Left lung (tissue), 4 donors: ENCODE measurements at regions not wholly inside any gene's neighbourhood (a gene's known extent, or its start where the extent isn't known, plus 50 kb on each side); places are given as distances from the start of the nearest gene placed in this dataset.

ENCODE experiments used
- ATAC-seq: fragments of 200-7000 bp; cut with Tn5 transposase; one replicate; pipeline ENCODE4 v1.9.1; 2020; ENCODE audit warnings: moderate library complexity
- DNase-seq, 4 donors: peaks; one replicate each; pipeline ENCODE4 v3.0.0-alpha.2; 2013 to 2020
- H3K27ac ChIP-seq, 2 donors: fragments of 200-600 bp; sonication (generic) in 1 of 2; one replicate each; pipeline versions ENCODE4 v1.5.0 to v1.8.0; 2020 to 2021
- H3K27me3 ChIP-seq, 2 donors: fragments of 200-600 bp; sonication (generic) in 1 of 2; one replicate each; pipeline versions ENCODE4 v1.5.0 to v1.8.0; 2020 to 2021
- H3K36me3 ChIP-seq, 2 donors: fragments of 200-600 bp; sonication (generic) in 1 of 2; one replicate each; pipeline versions ENCODE4 v1.5.0 to v1.8.0; 2020 to 2021
- H3K4me1 ChIP-seq, 2 donors: fragments of 200-600 bp; one replicate each; pipeline ENCODE4 v1.8.0; 2021
- H3K4me3 ChIP-seq, 2 donors: fragments of 200-600 bp; sonication (generic) in 1 of 2; one replicate each; pipeline versions ENCODE4 v1.5.0 to v1.8.0; 2020 to 2021; ENCODE audit warnings: mild to moderate bottlenecking in 1 of 2
- H3K9me3 ChIP-seq, 2 donors: fragments of 200-600 bp; sonication (generic) in 1 of 2; one replicate each; pipeline versions ENCODE4 v1.5.0 to v1.8.0; 2020 to 2021
- intact Hi-C, 2 donors: fragments of 100-400 bp; cut with DNase I; formaldehyde crosslinking; loops; one replicate each; pipeline versions ENCODE4 v1.11.2 to v1.14.2; 2022
- TF ChIP-seq, protein P1 (sequence below), 2 donors: fragments of 200-600 bp; sonication (generic) in 1 of 2; IDR thresholded peaks; one replicate each; pipeline versions ENCODE4 v1.5.0 to v1.8.0; 2021; ENCODE audit warnings: antibody characterized with exemption in 2 of 2
- donor health status: DM: no; HTN: yes; CAD: no.
- donor health status: DM: no; HTN: no; CAD: no.

DNA sequence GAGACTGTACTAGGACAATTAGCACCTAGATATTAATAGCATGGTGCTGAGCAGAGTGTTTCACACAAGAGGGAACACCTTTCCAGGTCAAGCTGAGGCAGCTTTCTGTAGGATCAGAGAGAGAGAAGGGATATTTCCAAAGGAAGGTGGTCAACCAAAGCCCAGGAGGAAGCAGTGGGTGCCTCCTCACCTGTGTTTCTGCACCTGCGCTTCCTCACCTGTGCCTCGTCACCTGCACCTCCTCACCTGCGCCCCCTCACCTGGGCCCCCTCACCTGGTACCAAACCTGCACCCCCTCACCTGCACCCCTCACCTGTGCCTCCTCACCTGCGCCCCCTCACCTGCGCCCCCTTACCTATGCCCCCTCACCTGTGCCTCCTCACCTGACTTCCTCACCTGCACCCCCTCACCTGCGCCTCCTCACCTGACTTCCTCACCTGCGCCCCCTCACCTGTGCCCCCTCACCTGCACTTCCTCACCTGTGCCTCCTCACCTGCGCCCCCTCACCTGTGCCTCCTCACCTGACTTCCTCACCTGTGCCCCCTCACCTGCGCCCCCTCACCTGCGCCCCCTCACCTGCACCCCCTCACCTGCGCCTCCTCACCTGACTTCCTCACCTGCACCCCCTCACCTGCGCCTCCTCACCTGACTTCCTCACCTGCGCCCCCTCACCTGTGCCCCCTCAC, 67.9 kb downstream of the TTLL2 start:
- intact Hi-C loops: no loop called here
- Histone ChIP-seq H3K9me3 (no peaks in the 10 kb centered on the region), H3K27ac (no peak overlapping the region), H3K36me3 (no peaks in the 10 kb centered on the region), H3K4me1 (no peaks in the 10 kb centered on the region), H3K4me3 (no peak overlapping the region), H3K27me3 (no peaks in the 10 kb centered on the region)
- TF ChIP-seq, protein P1, sequence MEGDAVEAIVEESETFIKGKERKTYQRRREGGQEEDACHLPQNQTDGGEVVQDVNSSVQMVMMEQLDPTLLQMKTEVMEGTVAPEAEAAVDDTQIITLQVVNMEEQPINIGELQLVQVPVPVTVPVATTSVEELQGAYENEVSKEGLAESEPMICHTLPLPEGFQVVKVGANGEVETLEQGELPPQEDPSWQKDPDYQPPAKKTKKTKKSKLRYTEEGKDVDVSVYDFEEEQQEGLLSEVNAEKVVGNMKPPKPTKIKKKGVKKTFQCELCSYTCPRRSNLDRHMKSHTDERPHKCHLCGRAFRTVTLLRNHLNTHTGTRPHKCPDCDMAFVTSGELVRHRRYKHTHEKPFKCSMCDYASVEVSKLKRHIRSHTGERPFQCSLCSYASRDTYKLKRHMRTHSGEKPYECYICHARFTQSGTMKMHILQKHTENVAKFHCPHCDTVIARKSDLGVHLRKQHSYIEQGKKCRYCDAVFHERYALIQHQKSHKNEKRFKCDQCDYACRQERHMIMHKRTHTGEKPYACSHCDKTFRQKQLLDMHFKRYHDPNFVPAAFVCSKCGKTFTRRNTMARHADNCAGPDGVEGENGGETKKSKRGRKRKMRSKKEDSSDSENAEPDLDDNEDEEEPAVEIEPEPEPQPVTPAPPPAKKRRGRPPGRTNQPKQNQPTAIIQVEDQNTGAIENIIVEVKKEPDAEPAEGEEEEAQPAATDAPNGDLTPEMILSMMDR (IDR thresholded peaks at IDR 0.05): no peak
- ATAC-seq (no peak), DNase-seq (no peak)

DNA sequence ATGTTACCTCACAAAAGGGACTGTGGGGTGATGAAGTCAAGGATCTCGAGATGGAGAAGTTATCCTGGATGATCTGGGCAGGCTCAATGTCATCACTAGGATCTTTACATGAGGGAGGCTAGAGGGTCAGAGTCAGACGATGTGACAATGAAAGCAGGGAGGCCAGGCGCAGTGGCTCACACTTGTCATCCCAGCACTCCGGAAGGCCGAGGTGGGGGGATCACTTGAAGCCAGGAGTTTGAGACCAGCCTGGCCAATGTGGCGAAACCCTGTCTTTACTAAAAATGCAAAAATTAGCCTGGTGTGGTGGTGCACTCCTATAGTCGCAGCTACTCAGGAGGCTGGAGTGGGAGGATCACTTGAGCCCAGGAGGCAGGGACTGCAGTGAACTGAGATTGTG, 68.8 kb downstream of the TTLL2 start:
- DNase-seq (no peak), ATAC-seq (no peak)
- TF ChIP-seq, protein P1 (IDR thresholded peaks at IDR 0.05): no peak
- Histone ChIP-seq H3K27ac (no peak overlapping the region), H3K9me3 (no peaks in the 10 kb centered on the region), H3K27me3 (no peaks in the 10 kb centered on the region), H3K36me3 (no peaks in the 10 kb centered on the region), H3K4me3 (no peak overlapping the region), H3K4me1 (no peaks in the 10 kb centered on the region)
- intact Hi-C loops: no loop called here

DNA sequence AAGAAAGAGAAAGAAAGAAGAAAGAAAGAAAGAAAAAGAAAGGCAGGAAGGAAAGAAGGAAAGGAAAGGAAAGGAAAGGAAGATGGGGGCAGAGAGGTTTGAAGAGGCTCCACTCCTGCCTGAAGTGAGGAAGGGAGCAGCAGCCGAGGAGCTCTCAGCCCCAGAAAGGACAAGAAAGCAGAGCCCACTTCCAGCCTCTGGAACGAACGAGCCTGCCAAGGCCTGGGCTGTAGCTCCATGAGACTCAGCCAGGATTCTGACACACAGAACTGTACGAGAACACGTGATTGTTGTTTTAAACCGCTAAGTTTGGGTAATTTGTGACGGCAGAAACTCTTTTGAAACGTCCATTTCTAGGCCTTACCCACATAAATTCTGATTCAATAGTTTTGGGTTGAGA, 69.5 kb downstream of the TTLL2 start:
- Histone ChIP-seq H3K9me3 (no peaks in the 10 kb centered on the region), H3K4me1 (no peaks in the 10 kb centered on the region), H3K27me3 (no peaks in the 10 kb centered on the region), H3K36me3 (no peaks in the 10 kb centered on the region), H3K4me3 (no peak overlapping the region), H3K27ac (no peak overlapping the region)
- DNase-seq (no peak), ATAC-seq (peak; percentile 13)
- TF ChIP-seq, protein P1 (IDR thresholded peaks at IDR 0.05): no peak
- intact Hi-C loops: no loop called here

DNA sequence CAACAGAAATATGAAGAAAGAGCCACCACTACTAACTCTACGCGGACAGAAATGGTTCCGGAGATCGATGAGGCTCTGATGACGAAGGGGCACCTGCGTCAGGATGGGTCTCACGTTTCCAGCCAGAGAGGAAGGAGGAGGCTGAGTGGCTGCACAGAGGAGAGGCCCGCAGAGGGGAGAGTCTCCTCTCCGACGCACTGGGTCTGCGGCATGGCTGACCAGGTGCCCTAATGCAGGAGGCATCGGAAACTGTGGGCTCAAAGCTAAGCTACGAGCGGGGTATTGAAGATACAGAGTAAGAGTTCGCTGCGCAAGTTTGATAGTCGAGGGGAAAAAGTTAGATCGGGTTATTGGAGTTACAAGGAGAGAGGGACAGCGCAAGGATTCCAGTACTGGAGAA, 69.9 kb downstream of the TTLL2 start:
- DNase-seq (no peak), ATAC-seq (no peak)
- intact Hi-C loops: no loop called here
- Histone ChIP-seq H3K9me3 (no peaks in the 10 kb centered on the region), H3K27ac (no peak overlapping the region), H3K27me3 (no peaks in the 10 kb centered on the region), H3K4me1 (no peaks in the 10 kb centered on the region), H3K36me3 (no peaks in the 10 kb centered on the region), H3K4me3 (no peak overlapping the region)
- TF ChIP-seq, protein P1 (IDR thresholded peaks at IDR 0.05): no peak

DNA sequence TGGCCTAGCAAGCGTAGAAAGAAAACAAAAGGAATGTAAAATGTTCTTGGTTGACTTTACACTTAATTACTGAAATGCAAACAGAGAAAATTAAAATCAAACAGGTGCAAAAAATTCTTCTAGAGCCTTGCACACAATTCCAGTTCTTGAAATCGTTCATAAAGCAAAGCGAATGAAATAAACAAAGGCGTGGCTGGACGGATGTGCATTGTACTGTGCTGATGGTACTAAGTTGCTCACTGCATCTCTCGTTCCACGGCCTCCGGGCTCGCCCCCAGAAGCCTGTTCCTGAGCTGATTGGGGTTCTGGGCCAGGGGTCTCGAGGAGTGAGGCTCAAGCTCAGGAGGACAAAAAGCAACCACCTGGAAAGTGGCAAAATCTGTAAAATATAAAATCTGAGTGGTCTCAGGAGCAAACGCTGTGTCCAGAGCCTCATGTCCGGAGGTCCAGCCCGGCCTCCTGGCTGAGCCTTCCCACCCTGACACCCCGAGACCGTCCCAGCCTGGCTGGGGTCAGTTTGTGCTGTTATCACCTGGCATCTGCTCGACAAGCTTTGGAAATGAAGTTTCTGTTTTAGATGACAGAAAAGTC, 71.3 kb downstream of the TTLL2 start:
- no peaks in the 10 kb centered on the region for H3K4me1 ChIP-seq
- H3K4me3 ChIP-seq: no peak overlapping the region
- H3K27me3 ChIP-seq: no peaks in the 10 kb centered on the region
- no peak overlapping the region for H3K27ac ChIP-seq
- intact Hi-C loops: no loop called here
- DNase-seq (peak in 1 of 4 donors; percentile 50), ATAC-seq (peak; percentile 44)
- TF ChIP-seq, protein P1 (IDR thresholded peaks at IDR 0.05): no peak
- H3K9me3 ChIP-seq: no peaks in the 10 kb centered on the region
- no peaks in the 10 kb centered on the region for H3K36me3 ChIP-seq
